ENCODE measurements at regions not wholly inside any gene's neighbourhood (a gene's known extent, or its start where the extent isn't known, plus 50 kb on each side); places are given as distances from the start of the nearest gene placed in this dataset.

DNA sequence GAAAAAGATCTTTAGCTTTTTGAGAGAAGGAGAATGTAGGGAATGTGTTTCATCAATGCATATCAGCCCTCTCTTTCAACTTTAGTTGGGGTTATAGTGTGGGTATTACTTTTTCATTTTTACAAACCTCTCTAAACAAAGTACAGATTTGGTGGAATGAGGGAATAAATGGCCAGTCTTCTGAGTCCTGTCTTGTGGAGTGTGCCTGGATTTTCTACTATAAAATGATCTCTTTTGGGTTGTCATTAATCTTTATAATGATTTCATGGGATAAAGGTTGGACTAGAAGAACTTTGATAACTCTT, 209.3 kb downstream of the RNF144B start:
- peak; percentile 27; the same call in 1 of the 2 replicates for ATAC-seq (ENCODE audit: low read depth)

More for the DNA sequence above, 209.3 kb downstream of the RNF144B start:
- Histone ChIP-seq H3K9me1 (ENCODE audit: insufficient read depth, low read length) (no peaks in the 10 kb centered on the region), H3K9me3 (ENCODE audit: control insufficient read depth, insufficient read depth, low read length) (no peaks in the 10 kb centered on the region), H2AFZ (replicated peaks; ENCODE audit: low read length, poor library complexity) (no peak overlapping the region), H4K8ac (ENCODE audit: low read depth in 2 of 2, low read length in 2 of 2) (no peak overlapping the region), H2AK5ac (ENCODE audit: low read depth, low read length) (no peak overlapping the region), H3K27ac (ENCODE audit: insufficient read depth, low read length) (no peak overlapping the region), H3K27me3 (ENCODE audit: control insufficient read depth, insufficient read depth, low read length) (no peaks in the 10 kb centered on the region; the same call in 1 of the 2 replicates), H4K5ac (ENCODE audit: low read depth, low read length) (no peak overlapping the region), H3K4me3 (ENCODE audit: insufficient read depth, low read depth, low read length) (no peak overlapping the region), H3K36me3 (ENCODE audit: control insufficient read depth, insufficient read depth, low read length) (no peaks in the 10 kb centered on the region), H4K20me1 (ENCODE audit: insufficient read depth, low read length) (no peaks in the 10 kb centered on the region), H3K56ac (ENCODE audit: extremely low read depth, insufficient read depth, low read length) (no peak overlapping the region), H3K4me2 (ENCODE audit: low read depth, low read length) (no peak overlapping the region; the same call in 1 of the 2 replicates), H2BK5ac (ENCODE audit: low read depth, low read length, poor library complexity, severe bottlenecking) (no peak overlapping the region), H3K4ac (ENCODE audit: low read depth, low read length) (no peak overlapping the region), H3K18ac (ENCODE audit: low read depth, low read length) (no peak overlapping the region), H3K79me1 (ENCODE audit: low read depth in 1 of 2, low read length in 2 of 2) (no peaks in the 10 kb centered on the region), H3K23ac (ENCODE audit: low read depth, low read length) (no peak overlapping the region), H2AK9ac (replicated peaks; ENCODE audit: low read depth, low read length, poor library complexity) (no peak overlapping the region), H3K4me1 (ENCODE audit: control insufficient read depth, insufficient read depth, low read length) (no peaks in the 10 kb centered on the region), H3K14ac (replicated peaks; ENCODE audit: low read depth, low read length) (no peak overlapping the region), H2BK120ac (ENCODE audit: low read depth, low read length) (no peak overlapping the region), H3K9ac (ENCODE audit: low read depth, low read length) (no peak overlapping the region), H2BK20ac (ENCODE audit: low read depth, low read length) (no peak overlapping the region), H4K91ac (ENCODE audit: insufficient read depth, low read depth, low read length) (no peak overlapping the region), H2BK15ac (ENCODE audit: low read depth, low read length) (no peak overlapping the region)
- intact Hi-C loops (cut with micrococcal nuclease) (loop anchor here (1.0 kb wide), 2 partner anchors 1256 to 1460 kb away; no protein-coding TSS in a partner anchor), in situ Hi-C loops (cut with MboI; ENCODE audit: low sequenced_read_pairs) (loop anchor here (25.0 kb wide), 1 partner anchor 1266 kb away; no protein-coding TSS in a partner anchor), dilution Hi-C loops (cut with HindIII; ENCODE audit: low sequenced_read_pairs, unreplicated experiment) (no loop called here)
- no peak for DNase-seq
- ChIA-PET CTCF (interaction anchor here (1.0 to 1.5 kb wide), 4 partner anchors 9 to 1459 kb away, joined by 3 to 10 read pairs (median 6); no protein-coding TSS in a partner anchor), POLR2A (ENCODE audit: unreplicated experiment) (no interaction called here)
- BruUV-seq (replicated peaks): no TSS peak
- no peak for TF ChIP-seq FOS (IDR thresholded peaks at IDR 0.05; ENCODE audit: low read depth, low read length)
- no peak for TF ChIP-seq SMC3 (IDR thresholded peaks at IDR 0.05; ENCODE audit: low read depth, low read length)
- TF ChIP-seq USF2 (IDR thresholded peaks at IDR 0.05; ENCODE audit: low read depth, low read length): no peak
- TF ChIP-seq CTCF (conservative IDR thresholded peaks at IDR 0.05; ENCODE audit: low read depth, low read length): no peak
- no peak for TF ChIP-seq POLR2A (IDR thresholded peaks at IDR 0.05; ENCODE audit: low read depth, low read length)
- no peak for TF ChIP-seq MAZ (IDR thresholded peaks at IDR 0.05; ENCODE audit: borderline replicate concordance, low read depth, low read length)
- TF ChIP-seq MAFK (IDR thresholded peaks at IDR 0.05; ENCODE audit: low read depth, low read length): no peak
- TF ChIP-seq RAD21 (IDR thresholded peaks at IDR 0.05; ENCODE audit: low read length): no peak
- TF ChIP-seq CHD1 (IDR thresholded peaks at IDR 0.05; ENCODE audit: low read depth, low read length): no peak
- no peak for TF ChIP-seq MXI1 (IDR thresholded peaks at IDR 0.05; ENCODE audit: borderline replicate concordance, low read depth, low read length)
- no peak for TF ChIP-seq CEBPB (IDR thresholded peaks at IDR 0.05; ENCODE audit: low read depth, low read length)
- TF ChIP-seq NFE2L2 (IDR thresholded peaks at IDR 0.05; ENCODE audit: low read depth, low read length): no peak
- TF ChIP-seq, protein P1, sequence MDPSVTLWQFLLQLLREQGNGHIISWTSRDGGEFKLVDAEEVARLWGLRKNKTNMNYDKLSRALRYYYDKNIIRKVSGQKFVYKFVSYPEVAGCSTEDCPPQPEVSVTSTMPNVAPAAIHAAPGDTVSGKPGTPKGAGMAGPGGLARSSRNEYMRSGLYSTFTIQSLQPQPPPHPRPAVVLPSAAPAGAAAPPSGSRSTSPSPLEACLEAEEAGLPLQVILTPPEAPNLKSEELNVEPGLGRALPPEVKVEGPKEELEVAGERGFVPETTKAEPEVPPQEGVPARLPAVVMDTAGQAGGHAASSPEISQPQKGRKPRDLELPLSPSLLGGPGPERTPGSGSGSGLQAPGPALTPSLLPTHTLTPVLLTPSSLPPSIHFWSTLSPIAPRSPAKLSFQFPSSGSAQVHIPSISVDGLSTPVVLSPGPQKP (IDR thresholded peaks at IDR 0.05; ENCODE audit: borderline replicate concordance, low read depth, low read length): no peak
- no peak for TF ChIP-seq RFX5 (IDR thresholded peaks at IDR 0.05; ENCODE audit: low read depth, low read length)

All from IMR-90 (cell line).